HG03280 (cell line): ENCODE measurements at regions not wholly inside any gene's neighbourhood (a gene's known extent, or its start where the extent isn't known, plus 50 kb on each side); places are given as distances from the start of the nearest gene placed in this dataset.
"Not testable (repeated sequence)": the region's sequence is repeated elsewhere in the genome, so short reads cannot be mapped to it uniquely, and the experiment has no call there.

Experiments
- ATAC-seq: cut with Tn5 transposase; IDR thresholded peaks from one replicate; pipeline ENCODE4 v1.9.1; 2021; ENCODE audit warnings: mild to moderate bottlenecking, moderate library complexity; ENCODE audit not compliant: unreplicated experiment

DNA sequence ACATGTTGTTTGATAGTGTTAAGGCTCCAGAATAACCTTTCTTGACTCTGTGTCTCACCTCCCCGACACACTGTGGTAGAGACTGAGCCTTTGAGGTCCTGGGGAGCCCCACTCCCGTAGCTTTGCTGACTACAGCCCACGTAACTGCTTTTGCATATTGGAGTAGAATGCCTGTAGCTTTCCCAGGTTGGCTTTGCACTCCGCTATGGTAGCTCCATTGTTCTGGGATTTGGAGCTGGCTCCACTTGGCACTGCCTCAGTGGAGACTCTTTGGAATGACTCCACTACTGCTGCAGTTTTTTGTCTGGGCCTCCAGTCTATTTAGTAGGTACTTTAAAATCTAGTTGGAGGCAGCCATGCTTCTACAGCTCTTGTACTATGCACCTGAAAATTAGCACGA lies 56.2 kb upstream of the ANXA1 start:
- no peak for ATAC-seq

DNA sequence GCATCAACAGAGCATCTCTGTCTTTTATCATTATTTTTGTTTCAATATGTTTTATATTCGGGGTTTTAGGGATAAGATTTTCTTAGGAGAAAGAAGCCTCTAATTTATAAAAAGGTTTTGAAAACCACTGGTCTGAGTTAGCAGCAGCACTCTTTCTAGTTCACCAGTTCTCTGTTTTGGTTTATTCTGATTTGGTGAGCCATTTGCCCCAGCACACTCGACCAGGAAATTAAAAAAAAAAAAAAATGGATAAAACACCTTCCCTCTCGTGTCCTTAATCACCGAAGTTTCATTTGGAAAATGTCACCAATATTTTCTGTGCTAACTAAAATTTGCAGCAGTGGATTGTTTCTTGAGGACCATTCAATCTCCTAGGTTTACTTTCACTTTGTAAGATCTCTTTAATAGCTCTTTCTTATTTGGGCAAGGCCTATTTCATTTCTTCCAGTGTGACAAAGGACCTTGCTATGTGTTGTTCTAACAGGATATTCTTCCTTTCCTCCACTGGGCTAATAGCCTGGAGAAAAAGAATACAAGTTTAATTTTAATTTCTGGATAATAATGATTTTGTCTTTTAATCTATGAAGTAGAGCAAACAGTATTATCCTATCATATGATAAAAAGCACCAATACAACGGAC lies 57.8 kb upstream of the ANXA1 start:
- ATAC-seq, result no peak

DNA sequence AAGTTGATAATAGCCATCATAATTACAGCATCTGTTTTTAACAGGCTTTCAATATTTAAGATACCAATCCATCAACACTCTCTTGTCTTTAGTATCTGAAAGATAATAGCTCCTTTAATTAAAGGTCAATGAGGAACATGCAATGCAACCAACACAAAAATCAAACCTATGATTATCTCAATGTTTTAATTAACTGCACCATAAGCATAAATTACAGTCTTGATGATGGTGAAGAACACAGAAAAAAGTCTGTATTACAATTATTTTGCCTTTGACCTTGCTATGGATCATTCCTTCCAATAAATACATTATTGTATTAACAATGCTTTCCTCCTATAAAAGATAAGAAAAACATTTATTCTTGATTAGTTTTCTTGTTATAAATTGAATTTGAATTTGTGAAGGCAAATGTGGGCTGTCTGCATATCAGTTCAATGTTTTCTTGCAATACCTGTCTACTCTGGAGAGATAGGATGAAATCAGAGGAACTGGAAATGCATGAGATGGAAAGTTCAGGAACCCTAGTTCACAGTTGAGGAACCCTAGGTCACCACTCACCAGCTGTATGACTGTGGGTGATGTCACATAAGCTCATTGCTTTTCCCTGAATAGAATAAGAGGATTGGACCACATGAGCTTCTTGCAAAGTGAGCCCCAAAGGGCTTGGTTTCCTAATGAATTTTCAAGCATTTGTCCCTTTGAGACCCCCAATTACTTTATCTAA lies 58.5 kb upstream of the ANXA1 start:
- no peak for ATAC-seq

GRCh38 chr9:73091909-73092308 lies 59.8 kb upstream of the ANXA1 start:
- ATAC-seq, result no peak

GRCh38 chr9:73090214-73090613 lies 61.5 kb upstream of the ANXA1 start:
- ATAC-seq, result no peak

- no peak for ATAC-seq
Observed at GRCh38 chr9:73089304-73089985, 62.2 kb upstream of the ANXA1 start.

GRCh38 chr9:73087876-73088275 lies 63.8 kb upstream of the ANXA1 start:
- not testable (repeated sequence) for ATAC-seq

- no peak for ATAC-seq
Observed at GRCh38 chr9:73083519-73083918, 68.1 kb upstream of the ANXA1 start.

GRCh38 chr9:73081979-73082657 lies 69.5 kb upstream of the ANXA1 start:
- no peak for ATAC-seq

DNA sequence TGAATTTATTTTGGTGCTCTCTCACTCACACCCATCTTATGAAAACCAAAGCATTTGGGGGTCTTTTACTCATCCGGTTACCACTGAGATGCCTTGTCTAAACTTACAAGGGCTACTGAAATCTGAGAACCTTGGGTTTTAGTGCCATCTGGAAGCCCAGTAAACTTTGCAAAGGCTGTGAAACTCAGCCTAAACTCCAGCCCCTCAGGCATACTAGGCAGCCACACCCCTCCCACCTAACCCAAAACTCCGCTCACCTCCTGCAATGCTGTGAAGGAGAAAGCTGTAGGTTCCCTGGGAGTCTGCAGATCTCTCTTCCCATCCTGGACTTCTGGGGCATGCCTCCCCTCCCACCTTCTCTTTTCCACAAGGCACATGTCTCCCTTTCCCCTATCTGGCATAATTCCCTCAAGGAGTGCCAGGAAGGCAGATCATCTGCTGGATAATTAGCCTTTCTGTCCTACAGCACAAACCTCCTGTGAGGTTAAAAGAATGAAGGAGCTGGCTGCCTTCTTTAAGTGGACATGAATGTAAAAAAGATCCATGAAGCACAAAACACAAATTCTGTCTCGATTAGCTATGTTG lies 71.5 kb upstream of the ANXA1 start:
- no peak for ATAC-seq

DNA sequence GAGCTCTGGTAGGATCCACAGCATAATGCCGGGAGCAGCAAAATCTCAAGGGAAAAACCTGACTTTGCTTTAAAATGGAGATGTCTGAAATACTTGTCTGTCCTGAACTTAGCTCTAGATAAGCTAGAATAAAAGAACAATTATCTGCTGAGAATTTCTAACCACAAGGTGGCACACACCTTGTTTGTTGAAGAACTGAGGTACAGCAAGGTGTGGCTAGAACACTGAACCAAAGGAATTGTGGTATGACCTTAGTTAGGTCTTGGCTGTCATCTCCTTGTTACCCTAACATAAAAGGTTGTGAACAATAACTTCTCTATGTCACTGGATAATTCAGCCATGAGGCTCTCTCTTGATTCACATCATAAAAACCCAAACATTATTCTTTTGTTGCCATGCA lies 72.3 kb upstream of the ANXA1 start:
- no peak for ATAC-seq

- no peak for ATAC-seq
Observed at GRCh38 chr9:73077625-73078030, 74.0 kb upstream of the ANXA1 start.

DNA sequence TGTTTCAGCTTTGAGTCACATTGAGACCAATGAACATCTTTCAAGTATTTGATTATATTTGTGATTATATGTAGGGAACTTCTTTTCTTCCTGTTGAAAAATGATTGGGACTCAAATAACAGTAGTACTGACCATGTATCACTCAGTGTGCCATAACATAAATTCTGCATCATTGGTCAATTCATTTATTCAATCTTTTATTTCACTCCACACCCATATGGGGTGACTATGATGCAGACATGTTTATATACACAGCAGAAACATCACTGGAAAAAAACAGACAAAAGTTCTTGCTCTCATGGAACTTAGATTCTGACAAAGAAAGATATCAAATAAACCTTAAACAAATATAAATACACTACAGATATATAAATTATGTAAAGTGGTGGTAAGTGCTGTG lies 74.7 kb upstream of the ANXA1 start:
- no peak for ATAC-seq

GRCh38 chr9:73074176-73074708 lies 77.4 kb upstream of the ANXA1 start:
- ATAC-seq, result no peak

DNA sequence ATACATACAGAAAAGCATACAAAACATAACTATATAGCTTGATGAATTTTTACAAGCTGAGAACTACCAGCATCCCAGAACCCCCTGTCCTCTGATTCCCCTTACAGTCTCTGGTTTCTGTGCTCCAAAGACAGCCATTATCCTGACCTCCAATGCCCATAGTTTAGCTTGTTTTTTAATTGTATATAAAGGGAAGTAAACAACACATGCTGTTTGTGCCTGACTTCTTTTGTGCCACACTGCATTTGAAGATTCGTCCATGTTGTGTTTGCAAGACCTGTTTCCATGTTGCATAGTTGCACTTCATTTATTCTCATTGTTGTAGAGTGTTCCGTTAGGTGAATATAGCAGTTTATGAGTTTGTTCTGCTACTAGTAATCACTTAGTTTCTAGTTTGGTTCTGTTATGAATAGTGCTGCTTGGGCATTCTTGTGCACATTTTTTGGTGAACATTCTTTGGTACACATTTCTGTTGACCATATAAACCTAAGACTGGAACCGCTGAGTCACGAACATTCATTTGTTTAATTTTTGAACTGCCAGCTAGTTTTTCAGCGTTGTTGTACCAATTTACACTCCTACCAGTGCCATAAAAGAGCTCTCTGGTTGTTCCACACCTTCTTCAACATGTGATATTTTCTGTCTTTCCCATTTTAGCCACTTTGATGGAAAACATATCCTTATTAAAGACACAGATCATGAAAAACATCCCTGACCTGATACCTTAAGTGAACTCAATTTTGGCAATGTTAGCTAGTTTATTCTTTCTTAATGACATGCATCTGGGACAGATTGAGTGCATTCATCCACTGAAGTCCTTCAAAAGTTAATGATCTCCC lies 78.1 kb upstream of the ANXA1 start:
- no peak for ATAC-seq

GRCh38 chr9:73067074-73067473 lies 84.6 kb upstream of the ANXA1 start:
- ATAC-seq, result no peak

DNA sequence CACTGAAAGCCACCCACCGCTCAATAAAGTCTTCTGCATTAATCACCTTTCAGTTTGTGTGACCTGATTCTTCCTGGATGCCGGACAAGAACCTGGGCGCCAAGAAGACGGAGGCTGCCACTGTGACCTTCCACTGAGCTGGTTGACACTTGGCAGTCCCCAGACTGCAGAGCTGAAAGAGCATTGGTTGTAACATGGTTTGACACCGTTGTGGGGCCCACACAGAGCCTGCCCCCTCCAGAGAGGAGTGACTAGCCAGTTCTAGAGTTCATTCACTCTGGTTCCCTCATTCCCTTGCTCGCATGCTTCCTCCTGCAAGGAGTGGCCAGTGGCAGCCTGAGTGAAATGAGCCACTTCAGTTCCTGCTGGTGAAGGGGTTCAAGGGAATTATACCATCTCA lies 86.2 kb upstream of the ANXA1 start:
- no peak for ATAC-seq

GRCh38 chr9:73064315-73064714 lies 87.3 kb upstream of the ANXA1 start:
- no peak for ATAC-seq

GRCh38 chr9:73061146-73061545 lies 90.5 kb upstream of the ANXA1 start:
- ATAC-seq, result no peak

DNA sequence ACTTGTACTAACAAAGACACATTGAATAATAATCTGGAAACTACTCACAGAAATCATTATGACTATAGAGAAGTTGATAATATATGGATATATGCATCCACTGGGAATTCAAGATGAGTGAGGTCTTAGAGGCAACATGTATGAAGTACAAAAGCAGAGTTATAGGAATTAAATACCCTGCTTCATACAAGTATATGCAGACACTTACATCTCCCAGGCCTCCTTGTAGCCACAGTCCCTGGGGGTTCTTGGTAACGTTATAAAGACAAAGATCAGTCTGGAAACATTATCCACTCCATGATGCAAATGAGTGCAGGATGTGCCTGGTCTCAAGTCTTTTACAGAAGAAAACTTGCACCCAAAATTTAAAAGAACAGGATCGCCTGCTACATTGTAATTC lies 92.4 kb upstream of the ANXA1 start:
- ATAC-seq, result no peak
